ENCODE measurements at regions not wholly inside any gene's neighbourhood (a gene's known extent, or its start where the extent isn't known, plus 50 kb on each side); places are given as distances from the start of the nearest gene placed in this dataset.

DNA sequence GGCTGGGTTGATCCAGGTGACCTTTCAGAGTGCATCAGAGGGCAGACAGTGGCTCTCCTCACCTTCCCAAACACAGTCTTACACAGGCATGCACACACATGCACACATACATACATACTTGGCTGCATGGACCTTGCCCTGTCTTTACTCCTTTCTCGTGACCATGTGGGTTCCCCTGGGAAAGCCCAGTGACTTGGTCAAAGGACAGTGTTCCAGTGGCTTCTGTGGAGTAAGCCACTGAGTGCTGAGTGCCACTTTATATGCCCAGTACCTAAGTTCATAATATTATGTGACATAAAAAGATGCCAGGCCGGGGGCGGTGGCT, 249.4 kb downstream of the MYCN start:
- TF ChIP-seq, protein P1, sequence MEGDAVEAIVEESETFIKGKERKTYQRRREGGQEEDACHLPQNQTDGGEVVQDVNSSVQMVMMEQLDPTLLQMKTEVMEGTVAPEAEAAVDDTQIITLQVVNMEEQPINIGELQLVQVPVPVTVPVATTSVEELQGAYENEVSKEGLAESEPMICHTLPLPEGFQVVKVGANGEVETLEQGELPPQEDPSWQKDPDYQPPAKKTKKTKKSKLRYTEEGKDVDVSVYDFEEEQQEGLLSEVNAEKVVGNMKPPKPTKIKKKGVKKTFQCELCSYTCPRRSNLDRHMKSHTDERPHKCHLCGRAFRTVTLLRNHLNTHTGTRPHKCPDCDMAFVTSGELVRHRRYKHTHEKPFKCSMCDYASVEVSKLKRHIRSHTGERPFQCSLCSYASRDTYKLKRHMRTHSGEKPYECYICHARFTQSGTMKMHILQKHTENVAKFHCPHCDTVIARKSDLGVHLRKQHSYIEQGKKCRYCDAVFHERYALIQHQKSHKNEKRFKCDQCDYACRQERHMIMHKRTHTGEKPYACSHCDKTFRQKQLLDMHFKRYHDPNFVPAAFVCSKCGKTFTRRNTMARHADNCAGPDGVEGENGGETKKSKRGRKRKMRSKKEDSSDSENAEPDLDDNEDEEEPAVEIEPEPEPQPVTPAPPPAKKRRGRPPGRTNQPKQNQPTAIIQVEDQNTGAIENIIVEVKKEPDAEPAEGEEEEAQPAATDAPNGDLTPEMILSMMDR (IDR thresholded peaks at IDR 0.05): no peak
- TF ChIP-seq POLR2A (IDR thresholded peaks at IDR 0.05): no peak
- TF ChIP-seq POLR2AphosphoS5 (IDR thresholded peaks at IDR 0.05): no peak
